HG03565 (cell line): ENCODE measurements at regions not wholly inside any gene's neighbourhood (a gene's known extent, or its start where the extent isn't known, plus 50 kb on each side); places are given as distances from the start of the nearest gene placed in this dataset.

Experiments
- ATAC-seq: cut with Tn5 transposase; IDR thresholded peaks from one replicate; pipeline ENCODE4 v1.9.1; 2021; ENCODE audit warnings: mild to moderate bottlenecking, moderate library complexity; ENCODE audit not compliant: unreplicated experiment

- ATAC-seq: no peak
Measured at GRCh38 chr15:91710080-91710698, 143.3 kb upstream of the SLCO3A1 start.

GRCh38 chr15:91711384-91712033 lies 142.0 kb upstream of the SLCO3A1 start:
- ATAC-seq: no peak

- no peak for ATAC-seq
Measured at GRCh38 chr15:91712286-91712685, 141.2 kb upstream of the SLCO3A1 start.

- ATAC-seq: no peak
Measured at GRCh38 chr15:91716536-91716935, 137.0 kb upstream of the SLCO3A1 start.

- no peak for ATAC-seq
Measured at GRCh38 chr15:91717811-91718210, 135.7 kb upstream of the SLCO3A1 start.

GRCh38 chr15:91723959-91724358 lies 129.5 kb upstream of the SLCO3A1 start:
- no peak for ATAC-seq

GRCh38 chr15:91733661-91734060 lies 119.8 kb upstream of the SLCO3A1 start:
- ATAC-seq: no peak

- ATAC-seq: no peak
Measured at GRCh38 chr15:91737151-91737818, 116.2 kb upstream of the SLCO3A1 start.

GRCh38 chr15:91741986-91742385 lies 111.5 kb upstream of the SLCO3A1 start:
- ATAC-seq: no peak

GRCh38 chr15:91751611-91752010 lies 101.9 kb upstream of the SLCO3A1 start:
- ATAC-seq: no peak

- ATAC-seq: no peak
Measured at GRCh38 chr15:91752081-91752785, 101.3 kb upstream of the SLCO3A1 start.

GRCh38 chr15:91759560-91759959 lies 93.9 kb upstream of the SLCO3A1 start:
- ATAC-seq: no peak

- ATAC-seq: no peak
Measured at GRCh38 chr15:91765660-91766059, 87.8 kb upstream of the SLCO3A1 start.

- ATAC-seq: no peak
Measured at GRCh38 chr15:91769476-91769875, 84.0 kb upstream of the SLCO3A1 start.

- no peak for ATAC-seq
Measured at GRCh38 chr15:91769894-91770293, 83.6 kb upstream of the SLCO3A1 start.

- no peak for ATAC-seq
Measured at GRCh38 chr15:91776104-91776503, 77.4 kb upstream of the SLCO3A1 start.

- ATAC-seq: no peak
Measured at GRCh38 chr15:91779960-91780359, 73.5 kb upstream of the SLCO3A1 start.

GRCh38 chr15:91780387-91780786 lies 73.1 kb upstream of the SLCO3A1 start:
- no peak for ATAC-seq

GRCh38 chr15:91782221-91782620 lies 71.3 kb upstream of the SLCO3A1 start:
- ATAC-seq: no peak

GRCh38 chr15:91783008-91783407 lies 70.5 kb upstream of the SLCO3A1 start:
- ATAC-seq: no peak

GRCh38 chr15:91783451-91783850 lies 70.1 kb upstream of the SLCO3A1 start:
- ATAC-seq: no peak
